Right ventricle myocardium superior (tissue), 1 donor: ENCODE measurements at regions not wholly inside any gene's neighbourhood (a gene's known extent, or its start where the extent isn't known, plus 50 kb on each side); places are given as distances from the start of the nearest gene placed in this dataset.
A peak's percentile ranks its signal among the peaks of the same experiment; 100 is the strongest.
"Not testable (repeated sequence)": the region's sequence is repeated elsewhere in the genome, so short reads cannot be mapped to it uniquely, and the experiment has no call there.

Experiments
- ATAC-seq: fragments of 200-7000 bp; cut with Tn5 transposase; one replicate; pipeline ENCODE4 v1.9.1; 2020; ENCODE audit warnings: mild to moderate bottlenecking; ENCODE audit not compliant: poor library complexity
- DNase-seq: peaks from one replicate; pipeline ENCODE4 v3.0.0-alpha.2; 2020
- intact Hi-C: fragments of 100-400 bp; cut with DNase I; formaldehyde crosslinking; loops from one replicate; pipeline ENCODE4 v1.11.2; 2022
- donor health status: DM: no; HTN: yes; CAD: no; lungs with severe emphysema.

GRCh38 chr2:48039209-48039990 is 133.1 kb upstream of the FBXO11 start:
- intact Hi-C loops: no loop called here
- ATAC-seq (no peak), DNase-seq (no peak)

- peak; percentile 31 for ATAC-seq
- intact Hi-C loops: no loop called here
Observed at GRCh38 chr2:48043131-48043700, 136.9 kb upstream of the FBXO11 start.

GRCh38 chr2:48043746-48044145 is 137.4 kb upstream of the FBXO11 start:
- DNase-seq (no peak), ATAC-seq (no peak)
- intact Hi-C loops: no loop called here

More at GRCh38 chr2:48043131-48043700, 136.9 kb upstream of the FBXO11 start:
- no peak for DNase-seq

GRCh38 chr2:48045613-48046012 is 139.3 kb upstream of the FBXO11 start:
- ATAC-seq (no peak), DNase-seq (no peak)
- intact Hi-C loops: no loop called here

- DNase-seq: no peak
- intact Hi-C loops: no loop called here
- no peak for ATAC-seq
Observed at GRCh38 chr2:48048476-48049171, 142.3 kb upstream of the FBXO11 start.

GRCh38 chr2:48049371-48049770 is 143.1 kb upstream of the FBXO11 start:
- intact Hi-C loops: no loop called here

GRCh38 chr2:48050711-48051110 is 144.4 kb upstream of the FBXO11 start:
- ATAC-seq (no peak), DNase-seq (no peak)
- intact Hi-C loops: no loop called here

More at GRCh38 chr2:48049371-48049770, 143.1 kb upstream of the FBXO11 start:
- no peak for ATAC-seq
- DNase-seq: no peak

- ATAC-seq (no peak), DNase-seq (no peak)
- intact Hi-C loops: no loop called here
Observed at GRCh38 chr2:48059975-48060374, 153.7 kb upstream of the FBXO11 start.

- intact Hi-C loops, DNase-seq, ATAC-seq: not testable (repeated sequence)
Observed at GRCh38 chr2:48061656-48062055, 155.4 kb upstream of the FBXO11 start.

GRCh38 chr2:48065096-48065495 is 158.8 kb upstream of the FBXO11 start:
- DNase-seq: no peak
- ATAC-seq: no peak
- intact Hi-C loops: no loop called here

GRCh38 chr2:48066000-48066399 is 159.7 kb upstream of the FBXO11 start:
- intact Hi-C loops: no loop called here
- no peak for ATAC-seq
- no peak for DNase-seq

- intact Hi-C loops: no loop called here
Observed at GRCh38 chr2:48069769-48070168, 163.5 kb upstream of the FBXO11 start.

GRCh38 chr2:48070415-48070814 is 164.1 kb upstream of the FBXO11 start:
- intact Hi-C loops: no loop called here
- peak; percentile 31 for ATAC-seq
- no peak for DNase-seq

More at GRCh38 chr2:48069769-48070168, 163.5 kb upstream of the FBXO11 start:
- no peak for DNase-seq
- no peak for ATAC-seq

- intact Hi-C loops: no loop called here
- ATAC-seq (no peak), DNase-seq (no peak)
Observed at GRCh38 chr2:48072583-48072982, 166.3 kb upstream of the FBXO11 start.

GRCh38 chr2:48075631-48076030 is 169.3 kb upstream of the FBXO11 start:
- DNase-seq (no peak), ATAC-seq (no peak)
- intact Hi-C loops: no loop called here

GRCh38 chr2:48080534-48081316 is 174.4 kb upstream of the FBXO11 start:
- intact Hi-C loops: no loop called here
- DNase-seq (no peak), ATAC-seq (peak; percentile 56)

GRCh38 chr2:48081317-48081628 is 175.0 kb upstream of the FBXO11 start:
- intact Hi-C loops: no loop called here
- DNase-seq (no peak), ATAC-seq (no peak)

- ATAC-seq (no peak), DNase-seq (no peak)
- intact Hi-C loops: no loop called here
Observed at GRCh38 chr2:48085888-48086287, 179.6 kb upstream of the FBXO11 start.

GRCh38 chr2:48088994-48089393 is 182.7 kb upstream of the FBXO11 start:
- intact Hi-C loops: no loop called here
- ATAC-seq (no peak), DNase-seq (no peak)
